WTC11 (cell line): ENCODE measurements at regions not wholly inside any gene's neighbourhood (a gene's known extent, or its start where the extent isn't known, plus 50 kb on each side); places are given as distances from the start of the nearest gene placed in this dataset.

ENCODE experiments used
- ATAC-seq: fragments of 200-7000 bp; cut with Tn5 transposase; 2 replicates; pipeline ENCODE4 v1.10.0; 2021; ENCODE audit warnings: mild to moderate bottlenecking, moderate library complexity
- CTCF ChIA-PET: fragments of 300-600 bp; sonication (Branson Sonifier 250); formaldehyde crosslinking; loops from one replicate; lab custom pipeline; 2021; ENCODE audit warnings: antibody characterized with exemption; lab: Charles Lee
- POLR2A ChIA-PET: fragments of 350-600 bp; sonication (Branson Sonifier 250); formaldehyde crosslinking; loops from one replicate; lab custom pipeline; 2021; ENCODE audit warnings: antibody characterized with exemption; lab: Charles Lee
- DNase-seq: peaks from one replicate; pipeline ENCODE4 v3.0.0; 2021; ENCODE audit warnings: low spot score
- H3K27ac Mint-ChIP-seq: 2 replicates; pipeline ENCODE4 v1.8.0; 2021; ENCODE audit warnings: mixed read lengths
- H3K27me3 Mint-ChIP-seq: 2 replicates; pipeline ENCODE4 v1.8.0; 2021; ENCODE audit warnings: low read depth, mild to moderate bottlenecking, moderate library complexity, mixed read lengths
- H3K36me3 Mint-ChIP-seq: 2 replicates; pipeline ENCODE4 v1.8.0; 2021; ENCODE audit warnings: mixed read lengths
- H3K4me1 Mint-ChIP-seq: 2 replicates; pipeline ENCODE4 v1.8.0; 2022; ENCODE audit warnings: mixed read lengths
- H3K4me3 Mint-ChIP-seq: 2 replicates; pipeline ENCODE4 v1.8.0; 2021; ENCODE audit warnings: mild to moderate bottlenecking, moderate library complexity, mixed read lengths
- H3K9me3 Mint-ChIP-seq: 2 replicates; pipeline ENCODE4 v1.8.0; 2021; ENCODE audit warnings: mixed read lengths
- ARID4B ChIP-seq: sonication (generic); formaldehyde crosslinking; IDR thresholded peaks from 2 replicates; pipeline ENCODE4 v1.8.0; 2023; ENCODE audit warnings: missing genetic modification reagents, mild to moderate bottlenecking, borderline replicate concordance
- E2F5 ChIP-seq: sonication (generic); formaldehyde crosslinking; IDR thresholded peaks from 2 replicates; pipeline ENCODE4 v1.8.1; 2022; ENCODE audit warnings: mild to moderate bottlenecking, moderate library complexity, missing genetic modification reagents
- ELF4 ChIP-seq: sonication (generic); formaldehyde crosslinking; IDR thresholded peaks from 2 replicates; pipeline ENCODE4 v1.8.1; 2022; ENCODE audit warnings: low read depth, mild to moderate bottlenecking, moderate library complexity, missing genetic modification reagents
- EMX1 ChIP-seq: fragments of 250-450 bp; sonication (Bioruptor Pico); IDR thresholded peaks from 2 replicates; pipeline ENCODE4 v1.8.0; 2021; ENCODE audit warnings: mild to moderate bottlenecking
- FOXJ3 ChIP-seq: sonication (generic); formaldehyde crosslinking; IDR thresholded peaks from 2 replicates; pipeline ENCODE4 v1.9.0; 2021; ENCODE audit warnings: missing genetic modification reagents, mild to moderate bottlenecking, borderline replicate concordance
- GTF2I ChIP-seq: fragments of 250-450 bp; sonication (Bioruptor Pico); conservative IDR thresholded peaks from 2 replicates; pipeline ENCODE4 v1.4.0; 2021; ENCODE audit warnings: mild to moderate bottlenecking
- HMGXB4 ChIP-seq: sonication (generic); formaldehyde crosslinking; IDR thresholded peaks from 2 replicates; pipeline ENCODE4 v1.8.1; 2023; ENCODE audit warnings: mild to moderate bottlenecking, moderate library complexity, missing genetic modification reagents
- KAT7 ChIP-seq: sonication (generic); formaldehyde crosslinking; IDR thresholded peaks from 2 replicates; pipeline ENCODE4 v1.8.1; 2023; ENCODE audit warnings: missing genetic modification reagents, mild to moderate bottlenecking, borderline replicate concordance
- NFE2L1 ChIP-seq: sonication (generic); formaldehyde crosslinking; IDR thresholded peaks from 2 replicates; pipeline ENCODE4 v1.8.1; 2023; ENCODE audit warnings: missing genetic modification reagents
- PRRX2 ChIP-seq: fragments of 250-450 bp; sonication (Bioruptor Pico); IDR thresholded peaks from 2 replicates; pipeline ENCODE4 v1.8.0; 2021; ENCODE audit warnings: mild to moderate bottlenecking
- STAT6 ChIP-seq: sonication (generic); formaldehyde crosslinking; conservative IDR thresholded peaks from 2 replicates; pipeline ENCODE4 v1.8.1; 2023; ENCODE audit warnings: mild to moderate bottlenecking, low read depth, missing genetic modification reagents, moderate library complexity
- TEAD4 ChIP-seq: sonication (generic); formaldehyde crosslinking; IDR thresholded peaks from 2 replicates; pipeline ENCODE4 v1.8.0; 2022; ENCODE audit warnings: mild to moderate bottlenecking, missing genetic modification reagents
- TP53 ChIP-seq: sonication (generic); formaldehyde crosslinking; IDR thresholded peaks from 2 replicates; pipeline ENCODE4 v1.8.1; 2023; ENCODE audit warnings: mild to moderate bottlenecking, missing genetic modification reagents
- USF1 ChIP-seq: sonication (generic); formaldehyde crosslinking; IDR thresholded peaks from 2 replicates; pipeline ENCODE4 v1.8.0; 2022; ENCODE audit warnings: mild to moderate bottlenecking, missing genetic modification reagents
- USF2 ChIP-seq: sonication (generic); formaldehyde crosslinking; IDR thresholded peaks from 2 replicates; pipeline ENCODE4 v1.8.1; 2023; ENCODE audit warnings: mild to moderate bottlenecking, missing genetic modification reagents, moderate library complexity
- ZNF232 ChIP-seq: sonication (generic); formaldehyde crosslinking; IDR thresholded peaks from 2 replicates; pipeline ENCODE4 v1.8.0; 2022; ENCODE audit warnings: mild to moderate bottlenecking, missing genetic modification reagents
- ZNF671 ChIP-seq: fragments of 250-450 bp; sonication (Bioruptor Pico); IDR thresholded peaks from 2 replicates; pipeline ENCODE4 v1.8.0; 2021; ENCODE audit warnings: mild to moderate bottlenecking

- Mint-ChIP-seq H3K9me3 (peaks cover 13% of the 10 kb centered on the region), H3K4me1 (peaks cover 61% of the 10 kb centered on the region), H3K4me3 (no peak overlapping the region), H3K27me3 (peaks cover 11% of the 10 kb centered on the region; the same call in 1 of the 2 replicates), H3K27ac (no peak overlapping the region), H3K36me3 (peaks cover 8% of the 10 kb centered on the region; the same call in 1 of the 2 replicates)
- CTCF ChIA-PET = interaction anchor here (0.9 kb wide), 1 partner anchor 10 kb away, joined by 3 read pairs; no protein-coding TSS in a partner anchor
- POLR2A ChIA-PET = no interaction called here
- ATAC-seq = no peak
- TF ChIP-seq KAT7 (CRISPR knock-in tag) = no peak
- no peak for DNase-seq
Observed at GRCh38 chr9:7243838-7244237, 486.1 kb downstream of the KDM4C start.

- ATAC-seq = no peak
- peaks cover 12% of the 10 kb centered on the region; the same call in 1 of the 2 replicates for H3K36me3 Mint-ChIP-seq
- TF ChIP-seq ZNF232 (no peak), PRRX2 (CRISPR knock-in tag) (no peak), ZNF671 (no peak), TEAD4 (CRISPR knock-in tag) (no peak), TP53 (CRISPR knock-in tag) (no peak)
- peaks cover 73% of the 10 kb centered on the region for H3K4me1 Mint-ChIP-seq
- no peak for DNase-seq
- ChIA-PET POLR2A (no interaction called here), CTCF (no interaction called here)
- peaks cover 18% of the 10 kb centered on the region for H3K9me3 Mint-ChIP-seq
- peaks cover 11% of the 10 kb centered on the region for H3K27me3 Mint-ChIP-seq
- H3K4me3 Mint-ChIP-seq = no peak overlapping the region
- no peak overlapping the region; the same call in 1 of the 2 replicates for H3K27ac Mint-ChIP-seq
Observed at GRCh38 chr9:7242126-7242525, 484.4 kb downstream of the KDM4C start.

- Mint-ChIP-seq H3K4me3 (no peak overlapping the region), H3K27me3 (peaks cover 11% of the 10 kb centered on the region), H3K27ac (peak overlapping the region; percentile 96), H3K4me1 (peaks cover 70% of the 10 kb centered on the region), H3K36me3 (peaks cover 12% of the 10 kb centered on the region; the same call in 1 of the 2 replicates), H3K9me3 (peaks cover 18% of the 10 kb centered on the region)
- DNase-seq (no peak), ATAC-seq (no peak)
- CTCF ChIA-PET = interaction anchor here (1.1 kb wide), 1 partner anchor 43 kb away, joined by 4 read pairs; no protein-coding TSS in a partner anchor
- POLR2A ChIA-PET = no interaction called here
- TF ChIP-seq E2F5 (CRISPR knock-in tag) (no peak), GTF2I (CRISPR knock-in tag) (no peak), STAT6 (CRISPR knock-in tag) (no peak), NFE2L1 (CRISPR knock-in tag) (no peak), USF2 (CRISPR knock-in tag) (no peak), FOXJ3 (no peak), USF1 (CRISPR knock-in tag) (no peak), ELF4 (CRISPR knock-in tag) (no peak), EMX1 (CRISPR knock-in tag) (no peak), HMGXB4 (CRISPR knock-in tag) (no peak), ARID4B (CRISPR knock-in tag) (no peak)
Observed at GRCh38 chr9:7241694-7242093, 483.9 kb downstream of the KDM4C start.
